ENCODE measurements at regions not wholly inside any gene's neighbourhood (a gene's known extent, or its start where the extent isn't known, plus 50 kb on each side); places are given as distances from the start of the nearest gene placed in this dataset.

- Histone ChIP-seq H3K4me3 (ENCODE audit: low read length) (no peak overlapping the region), H3K4me1 (ENCODE audit: control insufficient read depth, insufficient read depth, low read length) (peaks cover 21% of the 10 kb centered on the region), H3K36me3 (ENCODE audit: insufficient read depth, low read length) (no peaks in the 10 kb centered on the region), H3K27me3 (ENCODE audit: control insufficient read depth, insufficient read depth, low read length) (no peaks in the 10 kb centered on the region), H3K9me3 (replicated peaks; ENCODE audit: low read length) (no peaks in the 10 kb centered on the region), H3K9ac (ENCODE audit: low read depth, low read length) (no peak overlapping the region), H3K4me2 (ENCODE audit: low read length) (no peak overlapping the region)
These were observed 180.1 kb upstream of the NREP start for GRCh38 chr5:111937094-111937493.

- no peaks in the 10 kb centered on the region for H3K36me3 ChIP-seq (ENCODE audit: insufficient read depth, low read length)
- H3K4me2 ChIP-seq (ENCODE audit: low read length) = no peak overlapping the region
- H3K4me1 ChIP-seq (ENCODE audit: control insufficient read depth, insufficient read depth, low read length) = peaks cover 29% of the 10 kb centered on the region
- no peak overlapping the region for H3K4me3 ChIP-seq (ENCODE audit: low read length)
- H3K9me3 ChIP-seq (replicated peaks; ENCODE audit: low read length) = no peaks in the 10 kb centered on the region
- H3K9ac ChIP-seq (ENCODE audit: low read depth, low read length) = no peak overlapping the region
- no peaks in the 10 kb centered on the region for H3K27me3 ChIP-seq (ENCODE audit: control insufficient read depth, insufficient read depth, low read length)
These were observed 178.8 kb upstream of the NREP start for GRCh38 chr5:111935835-111936234.

GRCh38 chr5:111935009-111935408 lies 178.0 kb upstream of the NREP start:
- H3K36me3 ChIP-seq (ENCODE audit: insufficient read depth, low read length) = no peaks in the 10 kb centered on the region

GRCh38 chr5:111934511-111934910 lies 177.5 kb upstream of the NREP start:
- peaks cover 42% of the 10 kb centered on the region for H3K4me1 ChIP-seq (ENCODE audit: control insufficient read depth, insufficient read depth, low read length)
- H3K36me3 ChIP-seq (ENCODE audit: insufficient read depth, low read length) = no peaks in the 10 kb centered on the region
- H3K4me3 ChIP-seq (ENCODE audit: low read length) = no peak overlapping the region
- no peak overlapping the region for H3K4me2 ChIP-seq (ENCODE audit: low read length)
- no peak overlapping the region for H3K9ac ChIP-seq (ENCODE audit: low read depth, low read length)
- no peaks in the 10 kb centered on the region for H3K9me3 ChIP-seq (replicated peaks; ENCODE audit: low read length)
- no peaks in the 10 kb centered on the region for H3K27me3 ChIP-seq (ENCODE audit: control insufficient read depth, insufficient read depth, low read length)

More at GRCh38 chr5:111935009-111935408, 178.0 kb upstream of the NREP start:
- Histone ChIP-seq H3K4me2 (ENCODE audit: low read length) (no peak overlapping the region), H3K9ac (ENCODE audit: low read depth, low read length) (no peak overlapping the region), H3K27me3 (ENCODE audit: control insufficient read depth, insufficient read depth, low read length) (no peaks in the 10 kb centered on the region), H3K9me3 (replicated peaks; ENCODE audit: low read length) (no peaks in the 10 kb centered on the region), H3K4me3 (ENCODE audit: low read length) (no peak overlapping the region), H3K4me1 (ENCODE audit: control insufficient read depth, insufficient read depth, low read length) (peaks cover 37% of the 10 kb centered on the region)

- H3K27me3 ChIP-seq (ENCODE audit: control insufficient read depth, insufficient read depth, low read length) = no peaks in the 10 kb centered on the region
- H3K36me3 ChIP-seq (ENCODE audit: insufficient read depth, low read length) = no peaks in the 10 kb centered on the region
- peak overlapping the region; percentile 47 for H3K9ac ChIP-seq (ENCODE audit: low read depth, low read length)
- H3K4me3 ChIP-seq (ENCODE audit: low read length) = no peak overlapping the region
- H3K4me2 ChIP-seq (ENCODE audit: low read length) = peak overlapping the region; percentile 49
- H3K9me3 ChIP-seq (replicated peaks; ENCODE audit: low read length) = no peaks in the 10 kb centered on the region
- H3K4me1 ChIP-seq (ENCODE audit: control insufficient read depth, insufficient read depth, low read length) = peaks cover 56% of the 10 kb centered on the region
These were observed 176.1 kb upstream of the NREP start for GRCh38 chr5:111933086-111933485.

GRCh38 chr5:111932628-111933027 lies 175.6 kb upstream of the NREP start:
- H3K36me3 ChIP-seq (ENCODE audit: insufficient read depth, low read length) = no peaks in the 10 kb centered on the region
- peak overlapping the region; percentile 49 for H3K4me2 ChIP-seq (ENCODE audit: low read length)
- no peaks in the 10 kb centered on the region for H3K9me3 ChIP-seq (replicated peaks; ENCODE audit: low read length)
- H3K4me3 ChIP-seq (ENCODE audit: low read length) = no peak overlapping the region
- H3K27me3 ChIP-seq (ENCODE audit: control insufficient read depth, insufficient read depth, low read length) = no peaks in the 10 kb centered on the region
- H3K4me1 ChIP-seq (ENCODE audit: control insufficient read depth, insufficient read depth, low read length) = peaks cover 56% of the 10 kb centered on the region
- H3K9ac ChIP-seq (ENCODE audit: low read depth, low read length) = peak overlapping the region; percentile 47

- no peaks in the 10 kb centered on the region for H3K27me3 ChIP-seq (ENCODE audit: control insufficient read depth, insufficient read depth, low read length)
- H3K9me3 ChIP-seq (replicated peaks; ENCODE audit: low read length) = no peaks in the 10 kb centered on the region
- H3K4me2 ChIP-seq (ENCODE audit: low read length) = peak overlapping the region; percentile 49
- H3K9ac ChIP-seq (ENCODE audit: low read depth, low read length) = peak overlapping the region; percentile 47
- H3K4me1 ChIP-seq (ENCODE audit: control insufficient read depth, insufficient read depth, low read length) = peaks cover 60% of the 10 kb centered on the region
- H3K4me3 ChIP-seq (ENCODE audit: low read length) = no peak overlapping the region
- H3K36me3 ChIP-seq (ENCODE audit: insufficient read depth, low read length) = no peaks in the 10 kb centered on the region
These were observed 175.2 kb upstream of the NREP start for GRCh38 chr5:111932199-111932598.

GRCh38 chr5:111931655-111932054 lies 174.7 kb upstream of the NREP start:
- Histone ChIP-seq H3K9ac (ENCODE audit: low read depth, low read length) (peak overlapping the region; percentile 47), H3K36me3 (ENCODE audit: insufficient read depth, low read length) (no peaks in the 10 kb centered on the region), H3K4me2 (ENCODE audit: low read length) (no peak overlapping the region), H3K9me3 (replicated peaks; ENCODE audit: low read length) (no peaks in the 10 kb centered on the region), H3K27me3 (ENCODE audit: control insufficient read depth, insufficient read depth, low read length) (no peaks in the 10 kb centered on the region), H3K4me1 (ENCODE audit: control insufficient read depth, insufficient read depth, low read length) (peaks cover 64% of the 10 kb centered on the region), H3K4me3 (ENCODE audit: low read length) (no peak overlapping the region)

GRCh38 chr5:111930905-111931461 lies 174.0 kb upstream of the NREP start:
- Histone ChIP-seq H3K9me3 (replicated peaks; ENCODE audit: low read length) (no peaks in the 10 kb centered on the region), H3K36me3 (ENCODE audit: insufficient read depth, low read length) (no peaks in the 10 kb centered on the region), H3K4me2 (ENCODE audit: low read length) (no peak overlapping the region), H3K4me1 (ENCODE audit: control insufficient read depth, insufficient read depth, low read length) (peaks cover 64% of the 10 kb centered on the region), H3K9ac (ENCODE audit: low read depth, low read length) (peak overlapping the region; percentile 47), H3K4me3 (ENCODE audit: low read length) (no peak overlapping the region), H3K27me3 (ENCODE audit: control insufficient read depth, insufficient read depth, low read length) (no peaks in the 10 kb centered on the region)

GRCh38 chr5:111930449-111930848 lies 173.5 kb upstream of the NREP start:
- Histone ChIP-seq H3K4me3 (ENCODE audit: low read length) (no peak overlapping the region), H3K9me3 (replicated peaks; ENCODE audit: low read length) (no peaks in the 10 kb centered on the region), H3K4me2 (ENCODE audit: low read length) (peak overlapping the region; percentile 0), H3K9ac (ENCODE audit: low read depth, low read length) (peak overlapping the region; percentile 46), H3K36me3 (ENCODE audit: insufficient read depth, low read length) (no peaks in the 10 kb centered on the region), H3K27me3 (ENCODE audit: control insufficient read depth, insufficient read depth, low read length) (no peaks in the 10 kb centered on the region), H3K4me1 (ENCODE audit: control insufficient read depth, insufficient read depth, low read length) (peaks cover 64% of the 10 kb centered on the region)

- no peaks in the 10 kb centered on the region for H3K36me3 ChIP-seq (ENCODE audit: insufficient read depth, low read length)
- no peaks in the 10 kb centered on the region for H3K9me3 ChIP-seq (replicated peaks; ENCODE audit: low read length)
- peak overlapping the region; percentile 61 for H3K9ac ChIP-seq (ENCODE audit: low read depth, low read length)
- H3K27me3 ChIP-seq (ENCODE audit: control insufficient read depth, insufficient read depth, low read length) = no peaks in the 10 kb centered on the region
- H3K4me2 ChIP-seq (ENCODE audit: low read length) = peak overlapping the region; percentile 3
- peaks cover 64% of the 10 kb centered on the region for H3K4me1 ChIP-seq (ENCODE audit: control insufficient read depth, insufficient read depth, low read length)
- no peak overlapping the region for H3K4me3 ChIP-seq (ENCODE audit: low read length)
These were observed 172.9 kb upstream of the NREP start for GRCh38 chr5:111929867-111930266.

GRCh38 chr5:111929261-111929660 lies 172.3 kb upstream of the NREP start:
- Histone ChIP-seq H3K4me2 (ENCODE audit: low read length) (peak overlapping the region; percentile 3), H3K9ac (ENCODE audit: low read depth, low read length) (peak overlapping the region; percentile 61), H3K9me3 (replicated peaks; ENCODE audit: low read length) (no peaks in the 10 kb centered on the region), H3K4me1 (ENCODE audit: control insufficient read depth, insufficient read depth, low read length) (peaks cover 64% of the 10 kb centered on the region), H3K4me3 (ENCODE audit: low read length) (no peak overlapping the region), H3K36me3 (ENCODE audit: insufficient read depth, low read length) (no peaks in the 10 kb centered on the region), H3K27me3 (ENCODE audit: control insufficient read depth, insufficient read depth, low read length) (no peaks in the 10 kb centered on the region)

All from skeletal muscle satellite cell (primary cell).